ENCODE measurements at regions not wholly inside any gene's neighbourhood (a gene's known extent, or its start where the extent isn't known, plus 50 kb on each side); places are given as distances from the start of the nearest gene placed in this dataset.
A peak's percentile ranks its signal among the peaks of the same experiment; 100 is the strongest.

- Histone ChIP-seq H3K27me3 (ENCODE audit: control insufficient read depth, insufficient read depth, low read length) (peaks cover 9% of the 10 kb centered on the region), H3K4me3 (ENCODE audit: low read depth, low read length) (peak overlapping the region; percentile 32; the same call in 1 of the 2 replicates), H3K9me3 (ENCODE audit: control insufficient read depth, insufficient read depth, low read length) (no peaks in the 10 kb centered on the region; the same call in 1 of the 2 replicates), H3K27ac (ENCODE audit: low read depth, low read length) (no peak overlapping the region)
- DNase-seq (ENCODE audit: low read depth, low spot score): no peak
- CTCF ChIA-PET: no interaction called here
- POLR2A ChIA-PET: no interaction called here
- no peak for TF ChIP-seq CTCF (IDR thresholded peaks at IDR 0.05; ENCODE audit: low read depth, low read length)
These were observed 93.7 kb downstream of the PSMB1 start for GRCh38 chr6:170459451-170459850.

GRCh38 chr6:170456886-170457698 lies 96.0 kb downstream of the PSMB1 start:
- peaks cover 7% of the 10 kb centered on the region for H3K27me3 ChIP-seq (ENCODE audit: control insufficient read depth, insufficient read depth, low read length)
- ChIA-PET CTCF (interaction anchor here (1.5 kb wide), 1 partner anchor 625 kb away, joined by 6 read pairs; no protein-coding TSS in a partner anchor), POLR2A (no interaction called here)
- peaks cover 10% of the 10 kb centered on the region; the same call in 1 of the 2 replicates for H3K9me3 ChIP-seq (ENCODE audit: control insufficient read depth, insufficient read depth, low read length)
- H3K27ac ChIP-seq (ENCODE audit: low read depth, low read length): no peak overlapping the region
- no peak for DNase-seq (ENCODE audit: low read depth, low spot score)
- TF ChIP-seq CTCF (IDR thresholded peaks at IDR 0.05; ENCODE audit: low read depth, low read length): no peak
- H3K4me3 ChIP-seq (ENCODE audit: low read depth, low read length): no peak overlapping the region

Measured in AG04450 (cell line).